Ovary (tissue), 7 donors: ENCODE measurements at regions not wholly inside any gene's neighbourhood (a gene's known extent, or its start where the extent isn't known, plus 50 kb on each side); places are given as distances from the start of the nearest gene placed in this dataset.
"Not testable (repeated sequence)": the region's sequence is repeated elsewhere in the genome, so short reads cannot be mapped to it uniquely, and the experiment has no call there.

Experiments used
- DNase-seq, 5 donors: peaks; one replicate each; pipeline ENCODE4 v3.0.0-alpha.2; 2019 to 2020
- H3K27ac ChIP-seq, 2 donors: fragments of 200-600 bp; one replicate each; pipeline versions ENCODE4 v1.5.1 to v1.8.0; 2019 to 2022
- H3K27me3 ChIP-seq: fragments of 200-600 bp; one replicate; pipeline ENCODE4 v1.8.0; 2022
- H3K36me3 ChIP-seq: fragments of 200-600 bp; sonication (generic); one replicate; pipeline ENCODE4 v1.5.1; 2019
- H3K4me1 ChIP-seq: one replicate; pipeline ENCODE4 v1.8.1; 2013; ENCODE audit warnings: mild to moderate bottlenecking, moderate library complexity; ENCODE audit not compliant: insufficient read depth
- H3K4me3 ChIP-seq: fragments of 200-600 bp; sonication (generic); one replicate; pipeline ENCODE4 v1.5.1; 2017
- H3K9me3 ChIP-seq, 2 donors: fragments of 200-600 bp in 1 of 2; sonication (generic) in 1 of 2; one replicate each; pipeline versions ENCODE4 v1.5.1 to v1.8.1; 2013 to 2019; ENCODE audit warnings: mild to moderate bottlenecking in 1 of 2, moderate library complexity in 1 of 2
- CTCF ChIP-seq, 3 donors: fragments of 450-650 bp in 2 of 3; fragments of 200-600 bp in 1 of 3; IDR thresholded peaks; one replicate each; pipeline versions ENCODE4 v1.5.1 to v1.8.0; 2016 to 2022; ENCODE audit warnings: antibody characterized with exemption in 3 of 3, mild to moderate bottlenecking in 1 of 3
- EP300 ChIP-seq: sonication (generic); formaldehyde crosslinking; IDR thresholded peaks from one replicate; pipeline ENCODE4 v1.6.1; 2017; ENCODE audit warnings: antibody characterized with exemption
- POLR2A ChIP-seq: fragments of 450-650 bp; IDR thresholded peaks from one replicate; pipeline ENCODE4 v1.6.1; 2017; ENCODE audit warnings: antibody characterized with exemption, mild to moderate bottlenecking, moderate library complexity
- WGBS, 3 donors: extraction: QIAGEN DNeasy Blood & Tissue Kit in 1 of 3; methylation state at CpG; one replicate each; pipeline versions ENCODE4 v1.1.5 to v1.1.7; 2013 to 2017; 5-methylcytosine and 5-hydroxymethylcytosine counted together
- intact Hi-C, 4 donors: fragments of 100-400 bp; cut with DNase I; formaldehyde crosslinking; loops; one replicate each; pipeline versions ENCODE4 v1.11.0 to v1.15.1; 2022 to 2023
- donor health status: DM: no; HTN: no; CAD: no; lungs with moderate emphysema.
- donor health status: DM: no; HTN: no; CAD: no.
- donor health status: Bipolar disorder and iron deficiency.
- donor health status: DM: no; HTN: no; CAD: no.
- donor health status: DM: yes; HTN: yes; CAD: no.

- 85 to 88% (median 87%) methylated on average over 4 of the region's 4 CpGs for WGBS, 3 donors
- H3K27ac ChIP-seq, result no peak overlapping the region
- intact Hi-C loops, result no loop called here
- TF ChIP-seq EP300 (no peak), POLR2A (no peak), CTCF (IDR thresholded peaks at IDR 0.05) (no peak)
- no peak for DNase-seq
- no peak overlapping the region for H3K4me3 ChIP-seq
- no peaks in the 10 kb centered on the region for H3K4me1 ChIP-seq
- no peaks in the 10 kb centered on the region for H3K27me3 ChIP-seq
- H3K36me3 ChIP-seq, result no peaks in the 10 kb centered on the region
- no peaks in the 10 kb centered on the region for H3K9me3 ChIP-seq
Observed at GRCh38 chr3:39644176-39644575, 165.2 kb upstream of the MYRIP start.

- not testable (repeated sequence) for DNase-seq
Observed at GRCh38 chr3:39651256-39651655, 158.2 kb upstream of the MYRIP start.

GRCh38 chr3:39651993-39652739, 157.2 kb upstream of the MYRIP start:
- H3K36me3 ChIP-seq, result no peaks in the 10 kb centered on the region
- H3K4me1 ChIP-seq, result no peaks in the 10 kb centered on the region
- 87 to 96% (median 92%) methylated on average over 4 of the region's 4 CpGs for WGBS, 3 donors
- H3K4me3 ChIP-seq, result no peak overlapping the region
- H3K27ac ChIP-seq, result no peak overlapping the region
- H3K9me3 ChIP-seq, result no peaks in the 10 kb centered on the region
- no peak for DNase-seq
- intact Hi-C loops, result no loop called here
- H3K27me3 ChIP-seq, result no peaks in the 10 kb centered on the region
- no peak for TF ChIP-seq POLR2A
- TF ChIP-seq CTCF (IDR thresholded peaks at IDR 0.05), result no peak
- no peak for TF ChIP-seq EP300

More at GRCh38 chr3:39651256-39651655, 158.2 kb upstream of the MYRIP start:
- 88 to 92% (median 91%) methylated on average over 18 to 19 of the region's 19 CpGs for WGBS, 3 donors
- H3K27ac ChIP-seq, intact Hi-C loops, H3K36me3 ChIP-seq, H3K4me3 ChIP-seq, H3K27me3 ChIP-seq, H3K9me3 ChIP-seq, H3K4me1 ChIP-seq: not testable (repeated sequence)

- 91 to 94% (median 92%) methylated on average over 12 to 26 of the region's 26 CpGs for WGBS, 3 donors
- H3K4me3 ChIP-seq, H3K27ac ChIP-seq, H3K9me3 ChIP-seq, DNase-seq, H3K4me1 ChIP-seq, H3K27me3 ChIP-seq, intact Hi-C loops, H3K36me3 ChIP-seq: not testable (repeated sequence)
Observed at GRCh38 chr3:39655718-39656117, 153.7 kb upstream of the MYRIP start.

GRCh38 chr3:39657075-39657474, 152.3 kb upstream of the MYRIP start:
- H3K27ac ChIP-seq, result no peak overlapping the region
- intact Hi-C loops, result no loop called here

More at GRCh38 chr3:39657075-39657474, 152.3 kb upstream of the MYRIP start:
- no peaks in the 10 kb centered on the region for H3K4me1 ChIP-seq
- H3K4me3 ChIP-seq, result no peak overlapping the region
- H3K36me3 ChIP-seq, result no peaks in the 10 kb centered on the region
- TF ChIP-seq POLR2A (no peak), EP300 (no peak), CTCF (IDR thresholded peaks at IDR 0.05) (no peak)
- H3K9me3 ChIP-seq, result no peaks in the 10 kb centered on the region
- no peaks in the 10 kb centered on the region for H3K27me3 ChIP-seq
- DNase-seq, result no peak
